Inflammatory macrophage (primary cell): ENCODE measurements at regions not wholly inside any gene's neighbourhood (a gene's known extent, or its start where the extent isn't known, plus 50 kb on each side); places are given as distances from the start of the nearest gene placed in this dataset.
"Not testable (repeated sequence)": the region's sequence is repeated elsewhere in the genome, so short reads cannot be mapped to it uniquely, and the experiment has no call there.

Experiments
- DNase-seq, 2 donors: peaks; one replicate each; pipeline ENCODE4 v3.0.0-alpha.2; 2020 to 2022

DNA sequence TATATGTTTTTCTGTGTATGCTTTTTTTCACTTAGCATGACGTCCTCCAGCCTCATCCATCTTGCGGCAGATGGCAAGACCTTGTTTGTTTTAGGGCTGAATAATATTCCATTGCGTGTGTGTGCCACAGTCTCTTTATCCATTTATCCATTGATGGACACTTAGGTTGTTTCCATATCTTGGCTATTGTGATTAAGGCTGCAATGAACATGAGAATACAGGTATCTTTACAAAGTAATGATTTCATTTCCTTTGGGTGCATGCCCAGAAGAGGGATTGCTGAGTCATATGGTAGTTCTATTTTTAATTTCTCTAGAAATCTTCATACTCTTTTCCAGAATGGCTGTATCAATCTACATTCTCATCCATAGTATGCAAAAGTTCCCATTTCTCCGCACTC, 85.3 kb upstream of the ADCY2 start:
- DNase-seq = not testable (repeated sequence)

DNA sequence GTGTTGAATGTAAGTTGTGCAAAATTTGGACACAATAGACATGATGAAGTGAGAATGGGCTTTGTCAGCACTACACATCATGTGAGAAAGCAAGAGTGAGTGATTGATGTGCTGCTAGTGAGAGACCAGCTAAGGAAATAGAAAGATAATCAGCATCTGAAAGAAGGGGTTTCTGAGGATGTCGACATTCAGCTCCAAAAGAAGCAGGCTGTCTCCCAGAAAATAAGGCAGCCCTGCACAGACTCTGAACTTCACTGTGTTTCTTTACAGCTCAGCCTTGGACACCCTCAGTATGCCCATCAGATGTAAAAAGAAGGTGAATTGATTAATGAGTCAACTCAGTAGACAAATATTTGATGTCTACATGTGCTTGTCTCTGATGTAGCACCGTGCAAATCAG, 80.8 kb upstream of the ADCY2 start:
- DNase-seq = no peak

DNA sequence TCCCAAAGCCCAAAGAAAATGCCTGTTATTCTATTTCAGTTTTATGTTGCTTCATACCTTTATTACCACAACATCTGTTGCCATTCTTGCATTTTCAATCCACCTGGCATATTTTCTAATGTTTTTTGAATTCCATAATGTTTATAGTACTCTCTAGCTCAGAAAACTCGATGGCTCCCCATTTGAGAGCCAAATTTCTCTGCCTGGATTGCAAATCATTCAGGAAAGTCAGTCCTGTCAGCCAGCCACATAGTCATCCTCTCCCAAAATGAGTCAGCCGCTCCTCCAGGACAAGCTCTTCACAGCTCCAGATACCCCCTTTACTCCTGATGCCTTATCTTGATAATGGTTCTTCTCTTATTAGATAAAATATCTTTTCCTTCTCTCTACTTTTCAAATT, 78.2 kb upstream of the ADCY2 start:
- no peak for DNase-seq

DNA sequence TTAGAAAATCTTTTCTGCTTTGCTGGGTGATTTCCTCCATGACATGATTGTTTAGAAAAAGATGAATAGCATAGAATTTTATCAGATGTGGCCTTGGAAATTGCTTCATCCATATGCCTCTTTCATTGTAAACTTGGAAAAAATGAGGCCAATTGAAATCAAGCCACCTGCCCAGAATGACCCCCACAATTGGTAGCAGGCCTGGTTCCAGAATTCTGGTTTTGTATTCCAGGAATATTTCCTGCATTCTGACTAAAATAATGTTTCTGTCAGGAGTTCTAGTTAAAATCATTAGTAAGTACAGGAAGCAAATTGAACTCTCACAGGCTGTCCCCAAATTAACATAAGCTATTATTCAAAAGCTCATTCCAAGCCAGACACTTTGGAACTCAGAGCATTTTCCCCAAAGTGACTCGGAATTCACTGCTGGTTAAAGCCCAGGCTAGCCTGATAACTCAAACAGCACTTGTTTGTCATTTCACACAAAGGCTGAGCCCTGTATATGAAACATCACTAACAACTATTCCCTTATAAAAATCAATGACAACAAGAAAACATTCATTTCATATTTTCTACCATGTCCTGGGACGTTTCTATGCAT, 75.1 kb upstream of the ADCY2 start:
- DNase-seq = no peak

DNA sequence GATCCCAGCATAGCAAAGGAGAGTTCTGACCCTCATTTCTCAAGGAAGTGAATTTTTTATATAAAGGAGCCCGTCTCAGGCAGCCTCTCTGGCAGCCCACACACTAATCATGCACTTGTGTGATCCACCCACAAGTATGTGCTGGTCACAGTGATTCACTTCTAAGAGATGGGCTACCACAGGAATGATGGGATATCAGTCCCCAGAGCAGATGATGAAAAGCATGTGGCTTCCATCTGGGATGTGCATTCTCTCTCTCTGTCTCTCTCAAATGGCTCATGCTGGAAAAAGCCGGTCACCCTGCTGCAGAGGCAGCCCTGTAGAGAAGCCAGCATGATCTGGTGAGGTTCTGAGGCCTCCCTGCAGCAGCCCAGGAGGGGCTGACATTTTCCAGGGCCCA, 74.2 kb upstream of the ADCY2 start:
- no peak for DNase-seq

- no peak for DNase-seq
Measured at GRCh38 chr5:7324919-7325318, 71.0 kb upstream of the ADCY2 start.

GRCh38 chr5:7325975-7326913, 69.7 kb upstream of the ADCY2 start:
- no peak for DNase-seq

- DNase-seq = no peak
Measured at GRCh38 chr5:7329141-7329540, 66.8 kb upstream of the ADCY2 start.

- DNase-seq = no peak
Measured at GRCh38 chr5:7329712-7330111, 66.2 kb upstream of the ADCY2 start.

GRCh38 chr5:7330256-7330655, 65.7 kb upstream of the ADCY2 start:
- no peak for DNase-seq

GRCh38 chr5:7331131-7331530, 64.8 kb upstream of the ADCY2 start:
- no peak for DNase-seq
